Kidney capillary endothelial cell (primary cell): ENCODE measurements at regions not wholly inside any gene's neighbourhood (a gene's known extent, or its start where the extent isn't known, plus 50 kb on each side); places are given as distances from the start of the nearest gene placed in this dataset.

Experiments used
- DNase-seq: peaks from one replicate; pipeline ENCODE4 v3.0.0-alpha.2; 2018; ENCODE audit warnings: low spot score

DNA sequence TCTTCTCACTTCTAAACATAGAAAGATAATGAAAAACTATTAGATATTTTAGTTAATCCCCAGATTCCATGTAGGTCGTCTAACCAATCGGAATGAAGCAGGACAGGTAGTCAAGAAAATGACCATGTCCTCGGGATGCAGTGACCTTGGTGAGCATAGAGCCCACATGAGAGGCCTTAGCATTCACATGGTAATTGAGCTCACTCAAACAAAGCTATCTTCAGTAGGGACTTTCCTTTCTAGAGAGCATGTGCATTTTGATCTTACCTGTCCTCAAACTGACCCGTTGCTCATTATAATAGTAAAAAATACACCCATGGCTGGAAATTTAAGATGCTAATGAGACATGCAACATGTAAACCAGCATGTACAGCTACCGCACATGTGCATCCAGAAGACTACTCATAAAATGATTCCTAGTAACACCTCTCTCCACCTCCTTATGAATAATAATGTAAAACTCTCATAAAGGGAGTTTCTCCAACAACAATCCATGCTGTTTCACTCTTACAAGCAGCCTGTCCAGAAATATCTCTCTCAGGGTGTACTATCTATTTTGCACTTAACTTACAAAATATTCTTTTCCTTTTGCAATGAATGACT is 274.0 kb upstream of the CDH9 start:
- no peak for DNase-seq

DNA sequence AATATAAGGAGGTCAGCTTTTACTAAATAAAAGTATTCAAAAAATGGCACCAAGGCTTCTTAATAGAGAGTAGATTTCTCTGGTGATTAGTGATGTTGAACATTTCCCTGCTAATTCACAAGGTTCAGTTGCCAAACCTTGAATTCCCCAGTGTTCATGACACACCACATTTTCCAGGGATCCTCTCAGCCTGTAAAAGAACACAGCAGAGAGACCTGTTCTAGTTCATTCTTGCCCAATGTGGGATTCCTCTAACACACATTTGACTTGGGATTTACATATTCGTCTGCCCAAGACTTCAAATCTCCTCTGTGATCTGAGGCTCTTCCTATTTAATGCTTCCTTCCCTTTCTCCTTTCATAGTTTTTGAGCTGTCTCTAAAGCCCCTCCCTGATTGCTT is 273.2 kb upstream of the CDH9 start:
- no peak for DNase-seq

DNA sequence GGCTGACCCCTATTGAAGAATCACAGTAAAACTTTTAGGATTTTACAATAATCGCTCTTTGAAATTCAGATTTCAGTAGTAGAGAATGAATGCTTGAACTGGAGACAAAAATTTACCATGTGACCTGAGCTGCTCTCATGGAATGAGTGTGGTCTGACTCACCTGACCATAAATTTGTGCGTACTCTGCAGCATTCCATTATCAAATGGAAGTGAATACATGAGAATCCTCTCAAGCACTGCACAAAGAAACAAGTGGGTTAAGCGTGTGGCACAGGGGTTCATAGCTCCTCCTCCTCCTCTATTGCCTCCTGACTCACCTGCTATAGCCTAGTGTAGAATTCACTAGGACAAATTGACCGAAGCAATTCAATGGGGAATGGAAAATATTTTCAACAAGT is 269.8 kb upstream of the CDH9 start:
- no peak for DNase-seq

DNA sequence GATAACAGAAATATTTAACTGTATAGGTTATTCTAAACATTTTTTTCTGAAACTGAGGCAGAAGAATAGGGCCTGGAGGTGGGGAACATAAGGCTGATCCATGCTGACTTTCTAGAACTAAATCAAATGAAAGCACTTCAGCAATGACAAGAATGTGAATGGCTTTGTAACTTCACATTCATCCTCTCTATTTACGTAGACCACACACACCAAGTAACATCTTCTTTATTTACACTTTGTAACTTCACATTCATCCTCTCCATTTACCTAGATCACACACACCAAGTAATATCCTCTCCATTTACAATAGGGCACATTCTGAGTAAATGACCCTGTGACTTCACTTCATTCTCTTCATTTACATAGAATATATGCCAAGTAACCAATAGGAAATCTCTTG is 251.8 kb upstream of the CDH9 start:
- no peak for DNase-seq

DNA sequence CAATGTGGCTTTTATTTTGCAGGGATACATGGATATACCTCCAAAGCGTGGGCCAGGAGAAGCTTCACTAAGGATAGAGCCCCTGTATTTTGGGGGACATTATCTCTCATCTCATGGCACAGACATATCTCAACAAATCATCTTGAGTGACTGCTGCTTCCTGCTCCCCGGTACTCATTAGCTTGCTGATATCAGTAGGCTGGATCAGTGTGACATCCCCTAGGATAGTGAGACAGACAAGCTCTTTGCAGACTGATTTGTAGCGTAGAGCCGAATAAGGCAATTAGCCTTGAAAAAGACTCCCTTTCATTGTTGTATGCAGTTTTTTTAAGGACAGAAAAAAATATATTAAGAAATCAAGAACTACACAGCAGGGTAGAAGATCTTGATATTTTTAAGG is 237.7 kb upstream of the CDH9 start:
- DNase-seq: no peak

DNA sequence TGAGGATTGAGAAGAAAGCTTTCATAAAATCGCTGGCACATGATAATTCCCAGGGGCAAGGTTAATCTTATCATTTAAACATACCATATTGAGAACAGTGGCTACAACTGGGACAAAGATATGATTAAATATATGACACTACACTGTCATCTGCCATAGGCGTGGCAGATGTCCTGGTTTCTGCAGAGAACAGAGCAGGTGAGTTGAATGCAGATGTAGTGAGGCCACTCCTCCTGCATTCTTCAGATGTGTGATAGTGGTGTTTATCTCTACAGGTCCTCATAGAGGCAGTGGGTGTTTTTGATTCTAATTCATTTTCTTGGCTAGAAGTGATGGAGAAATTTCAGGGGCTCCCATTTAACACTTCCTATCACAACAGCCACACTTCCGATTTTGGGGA is 237.0 kb upstream of the CDH9 start:
- DNase-seq: no peak

DNA sequence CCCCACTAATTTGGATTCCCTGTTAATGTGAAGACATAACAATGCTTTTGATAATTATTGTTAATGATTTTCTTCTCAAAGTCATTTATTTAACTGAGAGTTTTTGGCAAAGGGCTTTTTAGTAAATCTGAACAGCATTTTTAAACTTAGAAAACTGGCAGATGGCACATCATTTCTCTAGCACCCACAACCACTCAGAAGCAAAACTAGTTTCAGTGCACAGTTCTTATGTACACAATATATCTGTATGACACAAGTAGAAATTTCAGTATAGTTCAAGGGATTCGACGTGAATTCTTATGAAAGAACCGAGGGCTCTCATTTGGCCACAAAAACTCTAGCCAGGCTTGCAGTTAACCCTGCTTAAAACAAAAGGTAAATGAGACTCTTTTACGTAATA is 231.4 kb upstream of the CDH9 start:
- no peak for DNase-seq

DNA sequence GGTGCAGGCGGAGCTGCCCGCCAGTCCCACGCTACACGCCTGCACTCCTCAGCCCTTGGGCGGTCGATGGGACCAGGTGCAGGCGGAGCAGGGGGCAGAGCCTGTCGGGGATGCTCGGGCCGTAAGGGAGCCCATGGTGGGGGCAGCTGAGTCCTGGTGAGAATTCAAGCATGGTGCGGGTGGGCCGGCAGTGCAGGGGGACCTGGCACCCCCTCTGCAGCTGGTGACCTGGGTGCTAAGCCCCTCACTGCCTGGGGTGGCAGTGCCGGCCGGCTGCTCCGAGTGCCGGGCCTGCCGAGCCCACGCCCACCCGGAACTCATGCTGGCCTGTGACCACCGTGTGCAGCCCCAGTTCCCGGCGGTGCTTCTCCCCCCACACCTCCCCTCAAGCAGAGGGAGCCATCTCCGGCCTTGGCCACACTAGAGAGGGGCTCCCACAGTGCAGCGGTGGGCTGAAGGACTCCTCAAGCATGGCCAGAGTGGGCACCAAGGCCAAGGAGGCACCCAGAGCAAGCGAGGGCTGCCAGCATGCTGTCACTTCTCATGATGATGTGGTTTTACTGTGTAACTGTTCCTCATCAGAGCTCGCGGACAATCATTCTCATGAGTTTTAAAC is 228.9 kb upstream of the CDH9 start:
- no peak for DNase-seq

DNA sequence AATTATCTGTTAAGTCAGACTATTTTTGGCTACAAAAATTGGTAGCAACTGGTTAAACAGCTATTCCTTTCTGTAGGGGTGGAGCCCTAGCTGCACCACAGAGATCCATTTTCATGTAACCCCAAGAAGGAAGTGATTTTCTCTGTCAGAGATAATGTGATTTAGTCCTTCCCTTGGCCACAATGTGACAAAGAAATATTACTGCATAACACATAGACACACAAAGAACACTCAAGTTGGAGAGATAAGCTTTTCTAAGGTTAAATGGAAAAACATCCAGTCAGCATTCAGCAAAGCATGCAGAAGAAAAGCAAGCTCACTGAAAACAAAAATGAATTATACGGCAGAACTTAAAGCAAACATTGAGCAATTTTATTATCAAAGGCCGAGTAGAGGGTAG is 227.8 kb upstream of the CDH9 start:
- no peak for DNase-seq

DNA sequence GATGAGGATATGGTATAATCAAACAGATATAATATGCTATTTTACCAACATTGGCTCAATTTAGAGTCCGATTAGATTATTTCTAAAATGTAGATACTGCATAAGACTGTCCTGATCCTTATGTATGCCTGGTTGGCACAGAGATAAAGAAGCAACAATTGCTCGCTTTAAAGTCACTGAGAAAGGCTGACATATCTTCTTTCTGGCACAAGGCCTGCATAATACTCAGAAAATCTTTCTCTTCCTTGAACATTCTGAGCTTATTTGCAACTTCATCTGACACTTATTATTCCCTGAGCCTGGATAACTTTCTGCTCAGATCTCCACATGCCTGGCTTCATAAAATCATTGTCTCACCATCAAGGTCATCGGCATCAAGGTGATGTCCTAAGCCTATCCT is 219.3 kb upstream of the CDH9 start:
- DNase-seq: no peak

DNA sequence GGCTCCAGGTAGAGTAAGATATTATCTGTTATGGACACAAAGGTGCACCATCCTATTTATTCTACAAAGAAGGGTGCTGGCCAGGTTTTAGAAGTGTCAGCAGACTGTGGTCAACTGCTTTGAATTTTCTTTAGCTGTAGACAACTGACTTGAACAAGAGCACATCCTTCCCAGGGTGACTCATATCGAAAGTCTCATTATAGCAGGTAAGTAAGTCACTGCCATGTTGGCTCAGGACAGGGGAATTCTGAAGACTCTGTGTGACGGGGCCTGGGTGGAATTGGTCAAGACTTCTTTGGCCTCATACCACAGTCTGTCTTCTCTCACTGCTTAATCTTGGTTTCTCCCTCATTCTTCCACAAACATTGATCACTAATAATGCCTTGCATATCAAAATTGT is 214.5 kb upstream of the CDH9 start:
- DNase-seq: no peak

DNA sequence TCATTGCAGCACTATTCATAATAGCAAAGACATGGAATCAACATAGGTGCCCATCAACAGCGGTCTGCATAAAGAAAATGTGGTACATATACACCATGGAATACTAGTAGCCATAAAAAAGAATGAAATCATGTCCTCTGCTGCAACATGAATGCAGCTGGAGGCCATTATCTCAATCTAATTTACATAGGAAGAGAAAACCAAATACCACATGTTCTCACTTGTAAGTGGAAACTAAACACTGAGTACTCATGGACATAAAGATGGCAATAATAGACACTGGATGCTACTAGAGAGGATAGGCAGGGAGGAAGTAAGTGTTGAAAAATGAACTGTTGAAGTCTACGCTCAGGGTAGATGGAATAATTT is 203.9 kb upstream of the CDH9 start:
- DNase-seq: no peak

DNA sequence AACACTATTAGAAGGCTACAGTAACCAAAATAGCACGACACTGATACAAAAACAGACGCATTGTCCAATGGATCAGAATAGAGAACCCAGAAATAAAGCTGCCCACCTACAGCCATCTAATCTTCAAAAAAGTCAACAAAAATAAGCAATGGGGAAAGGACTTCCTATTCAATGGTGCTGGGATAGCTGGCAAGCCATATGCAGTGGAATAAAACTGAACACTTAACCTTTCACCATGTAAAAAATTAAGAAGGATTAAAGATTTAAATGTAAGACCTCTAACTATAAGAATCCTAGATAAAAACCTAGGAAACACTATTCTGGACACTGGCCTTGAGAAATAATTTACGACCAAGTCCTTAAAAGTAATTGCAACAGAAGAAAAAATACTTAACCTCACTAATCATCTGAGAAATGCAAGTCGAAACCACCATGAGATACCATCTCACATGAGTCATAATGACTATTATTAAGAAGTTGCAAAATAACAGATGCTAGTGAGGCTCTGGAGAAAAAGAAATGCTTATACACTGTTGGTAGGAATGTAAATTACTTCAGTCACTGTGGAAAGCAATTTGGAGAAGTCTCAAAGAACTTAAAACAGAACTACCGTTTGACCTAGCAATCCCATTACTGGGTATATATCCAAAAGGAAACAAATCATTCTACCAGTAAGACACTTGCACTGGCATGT is 203.3 kb upstream of the CDH9 start:
- no peak for DNase-seq

DNA sequence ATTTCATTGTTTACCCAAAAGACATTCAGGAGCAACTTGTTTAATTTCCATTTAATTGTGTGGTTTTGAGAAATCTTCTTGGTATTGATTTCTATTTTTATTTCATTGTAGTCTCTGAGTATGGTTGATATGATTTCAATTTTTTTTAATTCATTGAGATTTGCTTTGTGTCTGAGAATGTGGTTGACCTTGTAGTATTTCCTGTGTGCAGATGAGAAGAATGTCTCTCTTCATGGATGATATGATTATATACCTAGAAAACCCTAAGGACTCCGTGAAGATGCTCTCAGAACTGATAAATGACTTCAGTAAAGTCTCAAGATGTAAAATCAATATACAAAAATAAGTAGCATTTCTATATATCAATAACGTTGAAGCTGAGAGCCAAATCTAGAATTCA is 202.4 kb upstream of the CDH9 start:
- DNase-seq: no peak

DNA sequence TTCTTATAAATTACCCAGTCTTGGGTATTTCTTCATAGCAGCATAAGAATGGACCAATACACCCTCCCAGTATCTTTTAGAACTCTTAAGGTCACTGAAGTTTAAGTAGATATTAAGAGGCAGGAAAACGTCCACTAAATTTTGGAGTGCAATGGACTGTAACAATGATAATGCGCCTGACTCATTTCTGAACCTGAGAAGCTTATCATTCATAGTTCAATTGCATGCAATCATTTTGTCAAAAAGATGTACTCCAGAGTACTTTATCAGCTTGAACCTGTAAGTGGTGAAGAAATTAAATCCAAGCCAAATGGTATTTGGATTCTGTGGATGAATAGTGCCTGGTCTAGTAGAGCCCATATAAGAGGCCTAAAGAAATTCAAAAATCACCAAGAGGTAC is 196.5 kb upstream of the CDH9 start:
- no peak for DNase-seq

DNA sequence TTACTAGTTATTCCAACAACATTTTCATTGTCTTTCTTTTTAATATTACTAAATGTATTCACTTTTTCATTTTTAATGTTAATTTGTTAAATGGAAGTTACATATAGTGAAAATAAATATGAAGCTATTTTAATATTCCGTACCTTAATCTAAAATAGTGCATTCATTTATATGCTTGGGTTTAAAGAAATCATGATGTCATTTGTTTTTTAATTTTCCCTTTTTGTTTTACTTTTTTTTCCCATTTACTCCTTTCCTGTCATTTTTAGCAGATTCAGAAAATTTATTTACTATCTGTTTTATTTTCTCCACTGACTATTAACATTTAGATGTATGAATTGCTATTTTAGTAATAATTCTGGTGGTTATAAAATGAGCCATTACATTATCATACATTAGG is 183.0 kb upstream of the CDH9 start:
- no peak for DNase-seq

DNA sequence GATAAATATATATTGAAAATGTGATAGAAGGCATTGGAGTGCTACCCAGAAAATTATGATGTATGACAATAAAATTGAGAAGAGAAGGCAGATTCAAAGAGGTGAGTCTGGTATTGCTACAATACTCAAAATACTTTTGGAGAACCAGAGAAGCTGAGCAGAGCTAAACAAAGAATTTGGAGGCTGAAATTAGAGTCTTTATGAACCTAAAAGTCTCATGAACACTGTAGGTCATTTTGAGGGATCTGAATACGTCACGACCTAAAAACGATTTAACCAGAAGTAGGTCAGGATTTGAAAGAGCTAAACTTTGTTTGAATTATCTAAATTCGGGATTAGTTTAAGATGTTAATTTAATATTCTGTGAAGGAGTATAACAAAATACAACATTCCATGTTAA is 182.4 kb upstream of the CDH9 start:
- no peak for DNase-seq

DNA sequence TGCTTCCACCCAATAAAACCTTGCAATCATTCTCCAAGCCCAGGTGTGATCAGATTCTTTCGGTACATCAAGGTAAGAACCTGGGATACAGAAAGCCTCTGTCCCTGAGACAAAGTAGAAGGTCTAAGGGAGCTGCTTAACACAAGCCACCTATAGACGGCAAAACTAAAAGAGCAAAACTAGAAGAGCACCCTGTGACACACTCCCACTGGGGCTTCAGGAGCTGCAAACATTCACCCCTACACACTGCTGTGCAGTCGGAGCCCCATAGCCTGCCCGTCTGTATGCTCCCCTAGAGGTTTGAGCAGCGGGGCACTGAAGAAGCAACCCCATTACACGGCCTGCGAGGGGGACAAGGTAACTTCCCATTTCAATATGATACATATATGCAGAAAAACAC is 179.6 kb upstream of the CDH9 start:
- DNase-seq: no peak

DNA sequence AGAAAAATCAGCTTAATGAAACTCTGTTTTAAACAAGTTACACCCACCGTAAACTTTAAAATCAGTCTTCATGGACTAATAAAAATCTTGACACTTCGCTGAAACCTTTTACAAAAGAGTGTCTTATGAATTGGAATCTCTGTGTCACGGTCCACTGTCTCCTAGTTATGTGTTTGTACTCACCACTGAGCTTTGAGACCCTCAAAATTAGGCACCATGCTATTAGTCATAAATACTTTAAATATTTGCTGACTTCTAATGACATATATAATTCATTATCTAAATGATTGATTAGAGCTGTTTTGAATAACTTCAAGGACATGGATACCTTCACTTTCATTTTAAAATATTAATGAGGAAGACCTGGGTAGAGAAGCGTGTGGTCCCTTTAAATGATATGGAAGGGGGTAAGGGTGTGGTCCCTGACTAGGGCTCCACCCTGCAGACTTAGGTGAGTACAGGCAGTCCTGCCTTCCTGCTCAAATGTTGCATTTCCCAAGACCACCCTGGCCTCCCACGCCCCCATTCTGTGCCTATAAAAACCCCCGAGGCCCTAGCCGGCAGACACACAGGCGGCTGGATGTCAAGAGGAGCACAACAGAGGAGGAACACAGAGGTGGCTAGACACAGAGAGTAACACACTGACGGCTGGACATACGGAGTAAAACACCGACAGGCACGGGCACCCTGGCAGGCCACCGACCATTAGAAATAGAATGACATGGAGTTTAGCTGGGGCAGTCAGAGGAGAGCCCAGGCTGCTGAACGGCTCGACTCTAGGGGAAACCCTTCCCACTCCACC is 179.0 kb upstream of the CDH9 start:
- no peak for DNase-seq

DNA sequence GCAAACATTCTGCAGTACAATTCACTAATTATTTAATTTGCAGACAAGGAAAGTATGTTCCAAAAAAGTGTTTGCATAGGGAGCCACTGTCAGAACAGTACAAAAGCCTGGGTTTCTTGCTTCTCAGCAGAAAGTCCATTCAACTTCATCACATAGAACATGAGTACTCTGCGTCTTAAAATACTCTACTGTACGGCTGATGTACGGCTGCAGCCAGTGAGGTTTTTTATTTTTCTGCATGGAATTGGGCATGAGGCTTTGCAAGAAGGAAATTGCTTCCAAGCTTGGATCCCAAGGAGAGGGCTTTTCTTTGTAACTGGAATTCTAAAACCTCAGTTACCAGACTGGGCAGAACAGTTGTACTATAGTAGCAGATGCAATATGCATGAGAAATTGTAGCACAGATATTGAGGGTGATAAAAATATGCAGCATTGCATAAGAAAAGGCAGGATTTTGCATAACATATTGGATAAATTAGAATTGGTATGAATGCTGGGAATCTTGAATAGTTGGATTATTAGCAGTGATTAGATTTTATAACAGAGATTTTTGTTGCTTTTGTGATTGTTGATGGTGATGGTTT is 178.1 kb upstream of the CDH9 start:
- DNase-seq: no peak

DNA sequence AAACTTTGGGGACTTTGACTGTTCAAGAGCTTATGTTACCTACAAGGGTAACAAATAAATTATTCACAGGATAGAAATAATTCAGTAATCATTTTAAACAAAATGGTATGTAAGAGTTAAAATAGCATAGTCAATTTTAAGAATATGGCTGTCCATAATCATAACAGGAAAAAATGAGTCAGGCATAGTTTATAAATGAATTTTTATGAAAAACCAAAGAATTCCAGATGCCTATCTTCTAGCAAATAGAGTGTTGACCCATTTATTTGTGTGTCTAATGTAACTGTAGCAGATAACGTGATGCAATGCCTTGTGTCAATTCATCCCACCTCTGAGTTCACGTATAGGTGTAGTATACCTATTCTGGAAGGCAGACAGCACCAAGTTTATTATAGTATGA is 169.7 kb upstream of the CDH9 start:
- no peak for DNase-seq

DNA sequence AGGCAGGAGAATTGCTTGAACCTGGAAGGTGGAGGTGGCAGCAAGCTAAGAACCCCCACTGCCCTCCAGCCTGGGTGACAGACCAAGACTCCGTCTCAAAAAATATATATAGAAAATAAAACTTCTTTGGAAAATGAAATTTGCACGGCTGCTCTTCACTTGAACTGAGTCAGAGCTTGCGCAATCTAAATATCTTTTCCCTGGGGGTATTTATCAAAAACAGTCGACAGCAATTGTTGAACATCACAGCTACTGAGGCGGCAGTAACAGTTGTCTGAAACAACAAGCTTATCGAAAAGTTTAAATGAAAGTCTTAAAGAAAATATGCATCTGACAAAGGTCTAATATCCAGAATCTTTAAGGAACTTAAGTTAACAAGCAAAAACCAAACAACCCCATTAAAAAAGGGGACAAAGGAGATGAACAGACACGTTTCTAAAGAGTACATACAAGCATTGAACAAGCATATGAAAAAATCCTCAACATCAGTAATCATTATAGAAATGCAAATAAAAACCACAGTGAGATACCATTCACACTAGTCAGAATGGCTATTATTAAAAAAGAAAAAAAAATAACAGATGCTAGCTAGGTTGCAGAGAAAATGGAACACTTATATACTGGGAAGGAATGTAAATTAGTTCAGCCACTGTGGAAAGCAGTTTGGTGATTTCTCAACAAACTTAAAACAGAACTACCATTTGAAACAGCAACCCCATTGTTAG is 153.6 kb upstream of the CDH9 start:
- DNase-seq: no peak
